GM23338 (cell line): ENCODE measurements at regions not wholly inside any gene's neighbourhood (a gene's known extent, or its start where the extent isn't known, plus 50 kb on each side); places are given as distances from the start of the nearest gene placed in this dataset.

Experiments
- ATAC-seq: fragments of 200-7000 bp; cut with Tn5 transposase; 3 replicates; pipeline ENCODE4 v1.9.1; 2020
- DNase-seq: peaks from one replicate; pipeline ENCODE4 v3.0.0-alpha.2; 2015; ENCODE audit warnings: low spot score
- H2AFZ ChIP-seq: fragments of 200-600 bp; sonication (generic); 2 replicates; pipeline ENCODE4 v1.8.0; 2016; ENCODE audit warnings: antibody characterized with exemption, mild to moderate bottlenecking, moderate library complexity
- H3F3A ChIP-seq: fragments of 200-600 bp; sonication (generic); replicated peaks from 2 replicates; pipeline ENCODE4 v1.8.0; 2017; ENCODE audit warnings: antibody characterized with exemption, mixed run types, low read depth
- H3K27ac ChIP-seq: fragments of 200-600 bp; sonication (generic); 2 replicates; pipeline ENCODE4 v1.6.1; 2016; ENCODE audit warnings: low read depth
- H3K27me3 ChIP-seq: fragments of 200-600 bp; sonication (generic); 2 replicates; pipeline ENCODE4 v1.8.0; 2016; ENCODE audit warnings: mild to moderate bottlenecking, mixed run types, moderate library complexity; ENCODE audit not compliant: insufficient read depth
- H3K36me3 ChIP-seq: fragments of 200-600 bp; sonication (generic); 2 replicates; pipeline ENCODE4 v1.8.0; 2016; ENCODE audit warnings: mild to moderate bottlenecking; ENCODE audit not compliant: insufficient read depth
- H3K4me1 ChIP-seq: fragments of 200-600 bp; sonication (generic); 2 replicates; pipeline ENCODE4 v1.8.0; 2016; ENCODE audit warnings: mild to moderate bottlenecking, moderate library complexity; ENCODE audit not compliant: insufficient read depth
- H3K4me2 ChIP-seq: fragments of 200-600 bp; sonication (generic); 2 replicates; pipeline ENCODE4 v1.7.1; 2017; ENCODE audit warnings: mixed run types
- H3K4me3 ChIP-seq: fragments of 200-600 bp; sonication (generic); 2 replicates; pipeline ENCODE4 v1.6.1; 2016; ENCODE audit warnings: mixed run types
- H3K79me2 ChIP-seq: fragments of 200-600 bp; sonication (generic); replicated peaks from 2 replicates; pipeline ENCODE4 v1.8.0; 2017; ENCODE audit warnings: mild to moderate bottlenecking; ENCODE audit not compliant: insufficient read depth
- H3K9me2 ChIP-seq: fragments of 200-600 bp; sonication (generic); 2 replicates; pipeline ENCODE4 v1.8.0; 2017; ENCODE audit not compliant: insufficient read depth
- H4K20me1 ChIP-seq: fragments of 200-600 bp; sonication (generic); replicated peaks from 2 replicates; pipeline ENCODE4 v1.8.0; 2017; ENCODE audit warnings: mild to moderate bottlenecking; ENCODE audit not compliant: insufficient read depth
- H3K27ac Mint-ChIP-seq: 2 replicates; pipeline ENCODE4 v1.8.0; 2020; ENCODE audit warnings: inconsistent platforms, mild to moderate bottlenecking, moderate library complexity, mixed read lengths
- H3K27me3 Mint-ChIP-seq: 3 replicates; pipeline ENCODE4 v1.8.0; 2022; ENCODE audit warnings: low read depth, mild to moderate bottlenecking, moderate library complexity, mixed read lengths, inconsistent platforms; ENCODE audit not compliant: insufficient read depth, poor library complexity
- H3K36me3 Mint-ChIP-seq: 3 replicates; pipeline ENCODE4 v1.8.0; 2021; ENCODE audit warnings: low read depth, mild to moderate bottlenecking, inconsistent platforms, moderate library complexity, mixed read lengths
- H3K4me1 Mint-ChIP-seq: 3 replicates; pipeline ENCODE4 v1.8.0; 2020; ENCODE audit warnings: mild to moderate bottlenecking, inconsistent platforms, mixed read lengths
- H3K4me3 Mint-ChIP-seq: 3 replicates; pipeline ENCODE4 v1.8.0; 2021; ENCODE audit warnings: moderate library complexity, mild to moderate bottlenecking, inconsistent platforms, mixed read lengths
- H3K9me3 Mint-ChIP-seq: 3 replicates; pipeline ENCODE4 v1.8.0; 2020; ENCODE audit warnings: moderate library complexity, mild to moderate bottlenecking, inconsistent platforms, mixed read lengths
- CTCF ChIP-seq, 2 experiments: fragments of 200-600 bp in 1 of 2; sonication (generic) in 1 of 2; conservative IDR thresholded peaks; 2 replicates each; pipeline versions ENCODE4 v1.5.1 to v1.6.1; 2016 to 2017; ENCODE audit warnings: antibody characterized with exemption in 2 of 2, low read depth in 2 of 2, mild to moderate bottlenecking in 2 of 2, moderate library complexity in 1 of 2
- EZH2phosphoT487 ChIP-seq: fragments of 200-600 bp; sonication (generic); IDR thresholded peaks from one replicate; pipeline ENCODE4 v1.8.1; 2018; ENCODE audit warnings: antibody characterized with exemption; ENCODE audit not compliant: unreplicated experiment
- JUNB ChIP-seq: IDR thresholded peaks from one replicate; pipeline ENCODE4 v1.6.1; 2016; ENCODE audit warnings: antibody characterized with exemption; ENCODE audit not compliant: unreplicated experiment
- NANOG ChIP-seq: IDR thresholded peaks from 2 replicates; pipeline ENCODE4 v1.6.1; 2016; ENCODE audit warnings: antibody characterized with exemption, borderline replicate concordance
- POLR2AphosphoS5 ChIP-seq: IDR thresholded peaks from 2 replicates; pipeline ENCODE4 v1.6.1; 2016; ENCODE audit warnings: antibody characterized with exemption, low read depth
- REST ChIP-seq: IDR thresholded peaks from one replicate; pipeline ENCODE4 v1.6.1; 2018; ENCODE audit warnings: antibody characterized with exemption; ENCODE audit not compliant: unreplicated experiment
- STAT1 ChIP-seq: IDR thresholded peaks from one replicate; pipeline ENCODE4 v1.6.1; 2016; ENCODE audit warnings: antibody characterized with exemption; ENCODE audit not compliant: unreplicated experiment
- ZNF114 ChIP-seq: fragments of 250-450 bp; sonication (Bioruptor Pico); IDR thresholded peaks from 2 replicates; pipeline ENCODE4 v1.5.0; 2020; ENCODE audit warnings: mild to moderate bottlenecking, moderate library complexity
- ZNF331 ChIP-seq: fragments of 250-450 bp; sonication (Bioruptor Pico); IDR thresholded peaks from 2 replicates; pipeline ENCODE4 v1.5.0; 2020; ENCODE audit warnings: low read depth, mild to moderate bottlenecking, moderate library complexity
- ZNF462 ChIP-seq: fragments of 250-450 bp; sonication (Bioruptor Pico); IDR thresholded peaks from 2 replicates; pipeline ENCODE4 v1.5.0; 2020; ENCODE audit warnings: mild to moderate bottlenecking, moderate library complexity

- TF ChIP-seq ZNF462 (CRISPR knock-in tag) (no peak), NANOG (no peak), JUNB (no peak), ZNF114 (CRISPR knock-in tag) (no peak), EZH2phosphoT487 (no peak), CTCF (conservative IDR thresholded peaks at IDR 0.05; ENCODE audit: low read depth in 2 of 2) (no peak)
Observed at GRCh38 chr12:82058197-82058596, 299.0 kb upstream of the PPFIA2 start (continued).

GRCh38 chr12:82057770-82058169 is 298.6 kb upstream of the PPFIA2 start:
- H3K27me3 ChIP-seq: no peaks in the 10 kb centered on the region
- no peaks in the 10 kb centered on the region for H3K36me3 Mint-ChIP-seq
- ATAC-seq: no peak
- H3K9me3 Mint-ChIP-seq: no peaks in the 10 kb centered on the region
- H3K27me3 Mint-ChIP-seq: no peaks in the 10 kb centered on the region
- H2AFZ ChIP-seq: no peak overlapping the region
- H3K4me2 ChIP-seq: no peak overlapping the region
- no peaks in the 10 kb centered on the region for H3K79me2 ChIP-seq
- H3K4me3 Mint-ChIP-seq: no peak overlapping the region
- no peaks in the 10 kb centered on the region for H4K20me1 ChIP-seq
- H3K27ac Mint-ChIP-seq: peak overlapping the region; percentile 15; the same call in 1 of the 2 replicates
- H3F3A ChIP-seq: no peaks in the 10 kb centered on the region
- no peaks in the 10 kb centered on the region for H3K36me3 ChIP-seq
- H3K4me1 ChIP-seq: no peaks in the 10 kb centered on the region
- H3K9me2 ChIP-seq: no peaks in the 10 kb centered on the region
- no peaks in the 10 kb centered on the region for H3K4me1 Mint-ChIP-seq
- DNase-seq: no peak
- H3K4me3 ChIP-seq: no peak overlapping the region
- no peak overlapping the region for H3K27ac ChIP-seq
- TF ChIP-seq POLR2AphosphoS5 (no peak), EZH2phosphoT487 (no peak), REST (no peak), ZNF114 (CRISPR knock-in tag) (no peak), STAT1 (no peak), CTCF (conservative IDR thresholded peaks at IDR 0.05; ENCODE audit: low read depth in 2 of 2) (no peak), ZNF331 (CRISPR knock-in tag) (no peak), NANOG (no peak)
